Osteocyte (in vitro differentiated cells): ENCODE measurements at regions not wholly inside any gene's neighbourhood (a gene's known extent, or its start where the extent isn't known, plus 50 kb on each side); places are given as distances from the start of the nearest gene placed in this dataset.

Source experiments
- DNase-seq: peaks from one replicate; pipeline ENCODE4 v3.0.0; 2021; ENCODE audit warnings: mixed read lengths; ENCODE audit not compliant: unreplicated experiment; ENCODE audit errors: extremely low spot score
- H3K27ac Mint-ChIP-seq: one replicate; pipeline ENCODE4 v1.8.0; 2021; ENCODE audit warnings: mild to moderate bottlenecking, mixed read lengths; ENCODE audit not compliant: unreplicated experiment
- H3K27me3 Mint-ChIP-seq: one replicate; pipeline ENCODE4 v1.8.0; 2021; ENCODE audit warnings: mixed read lengths; ENCODE audit not compliant: unreplicated experiment
- H3K36me3 Mint-ChIP-seq: one replicate; pipeline ENCODE4 v1.8.0; 2021; ENCODE audit warnings: mixed read lengths; ENCODE audit not compliant: unreplicated experiment
- H3K4me1 Mint-ChIP-seq: one replicate; pipeline ENCODE4 v1.8.0; 2021; ENCODE audit warnings: mixed read lengths; ENCODE audit not compliant: unreplicated experiment
- H3K4me3 Mint-ChIP-seq: one replicate; pipeline ENCODE4 v1.8.0; 2021; ENCODE audit warnings: mild to moderate bottlenecking, moderate library complexity, mixed read lengths; ENCODE audit not compliant: unreplicated experiment
- H3K9me3 Mint-ChIP-seq: one replicate; pipeline ENCODE4 v1.8.0; 2021; ENCODE audit warnings: mixed read lengths; ENCODE audit not compliant: unreplicated experiment
- CTCF ChIP-seq: fragments of 200-600 bp; sonication (generic); IDR thresholded peaks from 2 replicates; pipeline ENCODE4 v1.5.0; 2021; ENCODE audit warnings: antibody characterized with exemption, mild to moderate bottlenecking, moderate library complexity

DNA sequence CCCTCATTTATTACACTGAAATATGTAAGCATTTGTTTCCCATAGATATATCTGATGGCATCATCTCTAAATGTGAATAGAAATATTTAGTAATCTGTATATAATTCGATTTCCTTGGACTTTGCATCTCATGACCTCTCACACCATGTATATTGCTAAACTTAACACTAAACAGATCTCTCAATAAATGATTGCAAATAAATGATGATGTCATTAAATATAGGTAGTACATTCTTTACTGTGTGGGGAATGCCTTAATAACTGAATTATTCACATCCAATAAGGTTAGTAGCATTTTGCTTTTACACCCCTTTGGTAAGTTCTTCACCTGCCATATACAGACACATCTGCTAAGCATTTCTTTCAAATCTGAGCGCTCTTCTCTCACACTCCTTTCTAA is 340.5 kb downstream of the FSCB start:
- Mint-ChIP-seq H3K36me3 (no peaks in the 10 kb centered on the region), H3K9me3 (no peaks in the 10 kb centered on the region), H3K4me3 (no peak overlapping the region), H3K27ac (no peak overlapping the region), H3K4me1 (no peaks in the 10 kb centered on the region), H3K27me3 (no peaks in the 10 kb centered on the region)
- no peak for DNase-seq
- TF ChIP-seq CTCF, result no peak

- no peaks in the 10 kb centered on the region for H3K9me3 Mint-ChIP-seq
- no peak overlapping the region for H3K27ac Mint-ChIP-seq
- no peak overlapping the region for H3K4me3 Mint-ChIP-seq
- no peak for TF ChIP-seq CTCF
- H3K27me3 Mint-ChIP-seq, result no peaks in the 10 kb centered on the region
- DNase-seq, result no peak
- H3K4me1 Mint-ChIP-seq, result no peaks in the 10 kb centered on the region
- no peaks in the 10 kb centered on the region for H3K36me3 Mint-ChIP-seq
These were observed 341.1 kb downstream of the FSCB start for GRCh38 chr14:44165936-44166335.

GRCh38 chr14:44165286-44165685 is 341.8 kb downstream of the FSCB start:
- no peak for TF ChIP-seq CTCF
- H3K36me3 Mint-ChIP-seq, result no peaks in the 10 kb centered on the region
- H3K4me1 Mint-ChIP-seq, result no peaks in the 10 kb centered on the region
- H3K9me3 Mint-ChIP-seq, result no peaks in the 10 kb centered on the region
- H3K4me3 Mint-ChIP-seq, result no peak overlapping the region
- no peak overlapping the region for H3K27ac Mint-ChIP-seq
- no peak for DNase-seq
- no peaks in the 10 kb centered on the region for H3K27me3 Mint-ChIP-seq

DNA sequence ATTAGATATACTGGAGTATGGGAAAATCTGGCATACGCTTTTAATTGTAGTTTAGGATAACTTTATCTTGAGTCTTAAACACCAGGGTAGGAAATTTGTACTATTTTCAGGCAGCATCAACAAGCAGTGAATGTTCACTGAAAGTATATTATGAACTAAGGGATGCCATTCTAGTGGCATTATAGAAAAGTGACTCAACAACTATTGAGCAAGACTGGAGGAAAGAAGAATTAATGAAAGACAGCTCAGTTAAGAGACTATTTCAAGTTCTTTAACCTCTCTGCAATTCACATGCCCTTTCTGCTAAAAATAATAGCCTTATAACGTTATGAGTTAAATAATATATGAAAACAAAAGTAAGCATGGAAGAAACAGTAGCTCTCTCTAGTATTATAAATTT is 343.1 kb downstream of the FSCB start:
- no peak for TF ChIP-seq CTCF
- no peak for DNase-seq
- no peaks in the 10 kb centered on the region for H3K27me3 Mint-ChIP-seq
- H3K4me1 Mint-ChIP-seq, result no peaks in the 10 kb centered on the region
- H3K27ac Mint-ChIP-seq, result no peak overlapping the region
- no peaks in the 10 kb centered on the region for H3K9me3 Mint-ChIP-seq
- no peak overlapping the region for H3K4me3 Mint-ChIP-seq
- H3K36me3 Mint-ChIP-seq, result no peaks in the 10 kb centered on the region

GRCh38 chr14:44162197-44162596 is 344.9 kb downstream of the FSCB start:
- H3K9me3 Mint-ChIP-seq, result peaks cover 6% of the 10 kb centered on the region
- no peak overlapping the region for H3K27ac Mint-ChIP-seq
- TF ChIP-seq CTCF, result no peak
- no peaks in the 10 kb centered on the region for H3K36me3 Mint-ChIP-seq
- DNase-seq, result no peak
- no peaks in the 10 kb centered on the region for H3K27me3 Mint-ChIP-seq
- H3K4me3 Mint-ChIP-seq, result no peak overlapping the region
- no peaks in the 10 kb centered on the region for H3K4me1 Mint-ChIP-seq
